Transverse colon (tissue), 4 donors: ENCODE measurements at regions not wholly inside any gene's neighbourhood (a gene's known extent, or its start where the extent isn't known, plus 50 kb on each side); places are given as distances from the start of the nearest gene placed in this dataset.

Experiments used
- DNase-seq: peaks from one replicate; pipeline ENCODE4 v3.0.0-alpha.2; 2019
- H3K27ac ChIP-seq, 4 donors: fragments of 200-600 bp; sonication (generic); 2 replicates each; pipeline ENCODE4 v1.5.1; 2016 to 2018; ENCODE audit warnings: inconsistent platforms in 4 of 4
- H3K27me3 ChIP-seq: fragments of 200-600 bp; sonication (generic); 2 replicates; pipeline ENCODE4 v1.5.1; 2017; ENCODE audit warnings: inconsistent platforms
- H3K36me3 ChIP-seq, 4 donors: fragments of 200-600 bp; sonication (generic); 2 replicates each; pipeline ENCODE4 v1.5.1; 2017 to 2019; ENCODE audit warnings: inconsistent platforms in 4 of 4
- H3K4me1 ChIP-seq, 4 donors: fragments of 200-600 bp; sonication (generic); 2 replicates each; pipeline ENCODE4 v1.5.1; 2017 to 2020; ENCODE audit warnings: inconsistent platforms in 4 of 4
- H3K4me3 ChIP-seq, 4 donors: fragments of 200-600 bp; sonication (generic); 1 replicate in 1 of 4; 2 replicates in 3 of 4; pipeline versions ENCODE4 v1.5.1 to v1.6.1; 2017 to 2019; ENCODE audit warnings: inconsistent platforms in 4 of 4
- H3K9me3 ChIP-seq, 2 donors: fragments of 200-600 bp; sonication (generic); 2 replicates each; pipeline ENCODE4 v1.5.1; 2017 to 2019; ENCODE audit warnings: inconsistent platforms in 2 of 2
- EP300 ChIP-seq: sonication (generic); formaldehyde crosslinking; IDR thresholded peaks from one replicate; pipeline ENCODE4 v1.6.1; 2017; ENCODE audit warnings: antibody characterized with exemption, low read depth
- POLR2A ChIP-seq: fragments of 450-650 bp; IDR thresholded peaks from one replicate; pipeline ENCODE4 v1.6.1; 2016; ENCODE audit warnings: antibody characterized with exemption, mild to moderate bottlenecking, moderate library complexity
- POLR2AphosphoS5 ChIP-seq, 3 donors: sonication (generic); formaldehyde crosslinking; IDR thresholded peaks; one replicate each; pipeline ENCODE4 v1.6.1; 2016; ENCODE audit warnings: antibody characterized with exemption in 3 of 3
- WGBS, 2 donors: methylation state at CpG; one replicate each; pipeline ENCODE4 v1.1.5; 2018; ENCODE audit warnings: low coverage in 1 of 2; 5-methylcytosine and 5-hydroxymethylcytosine counted together
- in situ Hi-C, 4 donors: fragments of 200-750 bp; cut with MboI; loops; one replicate each; pipeline versions ENCODE4 v1.15.0 to v1.15.1; 2017; ENCODE audit warnings: low sequenced_read_pairs in 3 of 4, low pct_ligation_motif_present in 1 of 4, low pct_unique_long_range_greater_than_20kb in 1 of 4
- intact Hi-C: fragments of 100-400 bp; cut with DNase I; formaldehyde crosslinking; loops from one replicate; pipeline ENCODE4 v1.15.1; 2023; ENCODE audit warnings: low total_unique reads
- TF ChIP-seq, protein P1 (sequence below), 5 experiments: fragments of 200-600 bp in 3 of 5; fragments of 450-650 bp in 2 of 5; sonication (generic) in 3 of 5; IDR thresholded peaks; 1 replicate in 2 of 5; 2 replicates in 3 of 5; pipeline ENCODE4 v1.5.1; 2016 to 2017; ENCODE audit warnings: antibody characterized with exemption in 5 of 5, inconsistent platforms in 3 of 5, mild to moderate bottlenecking in 2 of 5, moderate library complexity in 1 of 5

GRCh38 chr11:101721270-101721669, 137.5 kb upstream of the TRPC6 start:
- Histone ChIP-seq H3K4me3 (no peak overlapping the region), H3K9me3 (no peaks in the 10 kb centered on the region), H3K36me3 (no peaks in the 10 kb centered on the region), H3K27ac (no peak overlapping the region), H3K27me3 (no peaks in the 10 kb centered on the region), H3K4me1 (no peaks in the 10 kb centered on the region)
- intact Hi-C loops (no loop called here), in situ Hi-C loops (no loop called here)
- WGBS, 2 donors: 64 to 81% methylated on average over 3 to 5 of the region's 5 CpGs
- no peak for DNase-seq
- no peak for TF ChIP-seq EP300
- no peak for TF ChIP-seq POLR2A
- TF ChIP-seq, protein P1, sequence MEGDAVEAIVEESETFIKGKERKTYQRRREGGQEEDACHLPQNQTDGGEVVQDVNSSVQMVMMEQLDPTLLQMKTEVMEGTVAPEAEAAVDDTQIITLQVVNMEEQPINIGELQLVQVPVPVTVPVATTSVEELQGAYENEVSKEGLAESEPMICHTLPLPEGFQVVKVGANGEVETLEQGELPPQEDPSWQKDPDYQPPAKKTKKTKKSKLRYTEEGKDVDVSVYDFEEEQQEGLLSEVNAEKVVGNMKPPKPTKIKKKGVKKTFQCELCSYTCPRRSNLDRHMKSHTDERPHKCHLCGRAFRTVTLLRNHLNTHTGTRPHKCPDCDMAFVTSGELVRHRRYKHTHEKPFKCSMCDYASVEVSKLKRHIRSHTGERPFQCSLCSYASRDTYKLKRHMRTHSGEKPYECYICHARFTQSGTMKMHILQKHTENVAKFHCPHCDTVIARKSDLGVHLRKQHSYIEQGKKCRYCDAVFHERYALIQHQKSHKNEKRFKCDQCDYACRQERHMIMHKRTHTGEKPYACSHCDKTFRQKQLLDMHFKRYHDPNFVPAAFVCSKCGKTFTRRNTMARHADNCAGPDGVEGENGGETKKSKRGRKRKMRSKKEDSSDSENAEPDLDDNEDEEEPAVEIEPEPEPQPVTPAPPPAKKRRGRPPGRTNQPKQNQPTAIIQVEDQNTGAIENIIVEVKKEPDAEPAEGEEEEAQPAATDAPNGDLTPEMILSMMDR (IDR thresholded peaks at IDR 0.05): no peak
- no peak for TF ChIP-seq POLR2AphosphoS5 (IDR thresholded peaks at IDR 0.05)

- H3K27ac ChIP-seq: no peak overlapping the region
- H3K4me3 ChIP-seq: no peak overlapping the region
- H3K9me3 ChIP-seq: no peaks in the 10 kb centered on the region
- in situ Hi-C loops: no loop called here
- no peaks in the 10 kb centered on the region for H3K27me3 ChIP-seq
- no peak for TF ChIP-seq POLR2AphosphoS5 (IDR thresholded peaks at IDR 0.05)
- TF ChIP-seq POLR2A: no peak
- WGBS, 2 donors: 49 to 64% methylated on average over 4 of the region's 4 CpGs
- H3K36me3 ChIP-seq: no peaks in the 10 kb centered on the region
- H3K4me1 ChIP-seq: no peaks in the 10 kb centered on the region
- intact Hi-C loops: no loop called here
- no peak for DNase-seq
Observed at GRCh38 chr11:101718402-101718801, 134.6 kb upstream of the TRPC6 start.

DNA sequence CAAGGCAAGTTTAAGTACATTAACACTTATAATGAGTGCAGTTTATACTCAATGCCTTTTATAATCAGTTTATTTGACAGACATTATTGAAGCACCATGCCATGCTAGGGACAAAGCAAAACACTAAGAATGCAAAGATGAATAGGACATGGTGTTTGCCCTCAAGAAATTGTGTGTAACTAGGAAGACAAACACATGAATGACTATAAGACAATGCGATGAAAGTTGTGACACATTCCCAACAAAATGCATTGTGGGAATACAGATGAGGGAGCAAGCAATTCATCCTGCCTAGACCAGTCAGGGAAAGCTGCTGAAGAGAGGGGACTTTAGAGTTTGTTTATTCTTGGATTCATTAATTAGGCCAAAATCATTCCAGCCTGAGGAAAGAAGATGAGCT, 133.8 kb upstream of the TRPC6 start:
- TF ChIP-seq EP300 (no peak), POLR2AphosphoS5 (IDR thresholded peaks at IDR 0.05) (no peak), POLR2A (no peak)
- TF ChIP-seq, protein P1 (IDR thresholded peaks at IDR 0.05): no peak
- H3K36me3 ChIP-seq: no peaks in the 10 kb centered on the region
- H3K27ac ChIP-seq: no peak overlapping the region
- H3K4me3 ChIP-seq: no peak overlapping the region
- intact Hi-C loops: no loop called here
- in situ Hi-C loops: no loop called here
- no peaks in the 10 kb centered on the region for H3K27me3 ChIP-seq
- no peak for DNase-seq
- no peaks in the 10 kb centered on the region for H3K4me1 ChIP-seq
- WGBS, 2 donors: 56 to 74% methylated on average over 1 of the region's 1 CpG
- H3K9me3 ChIP-seq: no peaks in the 10 kb centered on the region

DNA sequence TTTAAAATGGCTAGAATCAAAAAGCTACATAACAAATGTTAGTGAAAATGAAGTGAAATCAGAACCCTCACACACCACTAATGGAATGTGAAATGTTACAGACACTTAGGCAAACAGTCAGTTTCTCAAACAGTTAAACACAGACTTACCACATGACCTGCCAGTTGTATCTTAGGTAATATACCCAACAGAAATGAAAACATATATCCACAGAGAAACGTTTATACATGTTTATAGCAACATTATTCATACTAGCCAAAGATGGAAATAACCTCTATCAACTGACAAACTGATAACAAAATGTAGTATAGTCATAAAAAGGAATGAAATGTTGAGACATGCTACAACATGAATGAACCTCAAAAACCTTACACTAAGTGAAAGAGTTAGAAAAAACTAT, 131.5 kb upstream of the TRPC6 start:
- no peaks in the 10 kb centered on the region for H3K4me1 ChIP-seq
- H3K9me3 ChIP-seq: no peaks in the 10 kb centered on the region
- WGBS, 2 donors: 0 to 3% methylated on average over 1 of the region's 1 CpG
- no peaks in the 10 kb centered on the region for H3K36me3 ChIP-seq
- no peak overlapping the region for H3K4me3 ChIP-seq
- no peak for DNase-seq
- TF ChIP-seq, protein P1 (IDR thresholded peaks at IDR 0.05): no peak
- TF ChIP-seq POLR2AphosphoS5 (IDR thresholded peaks at IDR 0.05) (no peak), EP300 (no peak), POLR2A (no peak)
- no peak overlapping the region for H3K27ac ChIP-seq
- intact Hi-C loops (no loop called here), in situ Hi-C loops (no loop called here)
- no peaks in the 10 kb centered on the region for H3K27me3 ChIP-seq

GRCh38 chr11:101707477-101707876, 123.7 kb upstream of the TRPC6 start:
- Histone ChIP-seq H3K4me3 (no peak overlapping the region), H3K4me1 (no peaks in the 10 kb centered on the region), H3K27ac (no peak overlapping the region), H3K36me3 (no peaks in the 10 kb centered on the region), H3K9me3 (no peaks in the 10 kb centered on the region), H3K27me3 (no peaks in the 10 kb centered on the region)
- intact Hi-C loops: loop anchor here (10.0 kb wide), 1 partner anchor 1957 kb away; no protein-coding TSS in a partner anchor
- no peak for DNase-seq
- no peak for TF ChIP-seq POLR2AphosphoS5 (IDR thresholded peaks at IDR 0.05)
- TF ChIP-seq, protein P1 (IDR thresholded peaks at IDR 0.05): no peak
- no peak for TF ChIP-seq POLR2A
- no peak for TF ChIP-seq EP300
- 59% methylated on average over 2 of the region's 2 CpGs; no CpG with 5 or more reads in 1 of the 2 donors for WGBS, 2 donors
- in situ Hi-C loops: no loop called here
